ENCODE measurements at regions not wholly inside any gene's neighbourhood (a gene's known extent, or its start where the extent isn't known, plus 50 kb on each side); places are given as distances from the start of the nearest gene placed in this dataset.

GRCh38 chr1:88541596-88541995, 142.5 kb upstream of the PKN2 start:
- intact Hi-C loops (cut with DNase I), result no loop called here
- no peak overlapping the region for H3K27ac ChIP-seq
- DNase-seq (no peak), ATAC-seq (no peak)
- H3K36me3 ChIP-seq (replicated peaks in 1 of 2; ENCODE audit: insufficient read depth in 1 of 2, low read depth in 2 of 2), result no peaks in the 10 kb centered on the region
- H3K27me3 ChIP-seq, result no peaks in the 10 kb centered on the region
- H3K4me1 ChIP-seq, result no peaks in the 10 kb centered on the region
- no peaks in the 10 kb centered on the region for H3K9me3 ChIP-seq
- H3K4me3 ChIP-seq, result no peak overlapping the region
- WGBS, 2 donors, result 55 to 63% methylated on average over 1 of the region's 1 CpG
- TF ChIP-seq POLR2A (IDR thresholded peaks at IDR 0.05) (no peak), CTCF (IDR thresholded peaks at IDR 0.05) (no peak)

DNA sequence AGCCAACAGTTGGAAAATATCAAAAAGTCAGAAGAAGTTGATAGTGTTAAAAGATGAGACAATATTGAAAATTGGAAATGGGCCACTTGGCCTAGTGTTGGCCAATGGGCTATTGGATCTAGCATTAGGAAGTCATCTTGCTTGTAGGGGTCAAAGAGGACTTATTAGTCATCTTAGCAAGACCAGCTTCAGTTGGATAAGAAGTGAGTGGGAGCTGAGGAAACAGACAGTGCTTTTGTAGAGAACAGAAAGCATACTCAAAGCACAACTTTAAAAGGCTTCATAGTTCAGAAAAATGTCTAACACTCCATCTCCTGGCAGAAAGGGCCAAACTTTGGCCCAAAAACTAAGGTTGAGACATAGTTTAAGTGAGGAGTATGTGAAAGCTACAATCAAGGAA, 139.9 kb upstream of the PKN2 start:
- H3K27me3 ChIP-seq, result no peaks in the 10 kb centered on the region

DNA sequence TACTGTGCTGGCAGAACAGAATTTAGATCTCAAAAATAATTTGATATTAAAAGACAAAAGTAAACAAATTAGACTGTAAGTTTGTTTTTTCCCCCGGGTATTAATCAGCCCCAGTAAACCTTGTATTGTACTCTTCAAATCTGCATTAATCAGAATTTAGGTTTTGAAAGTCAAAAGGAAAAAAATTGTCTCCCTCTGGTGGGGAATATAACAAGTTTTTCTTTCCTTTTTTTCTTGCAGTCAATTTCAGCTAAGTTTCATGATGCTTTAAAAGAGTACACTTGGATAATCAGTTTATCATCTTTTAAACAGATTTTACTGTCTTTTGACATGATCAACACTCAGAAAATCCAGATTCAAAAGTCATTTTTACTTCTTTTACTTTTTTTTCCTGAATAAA, 134.5 kb upstream of the PKN2 start:
- Histone ChIP-seq H3K9me3 (no peaks in the 10 kb centered on the region), H3K36me3 (replicated peaks in 1 of 2; ENCODE audit: insufficient read depth in 1 of 2, low read depth in 2 of 2) (no peaks in the 10 kb centered on the region), H3K27me3 (no peaks in the 10 kb centered on the region), H3K4me3 (no peak overlapping the region), H3K27ac (no peak overlapping the region), H3K4me1 (no peaks in the 10 kb centered on the region)
- intact Hi-C loops (cut with DNase I), result no loop called here
- ATAC-seq (no peak), DNase-seq (no peak)
- TF ChIP-seq POLR2A (IDR thresholded peaks at IDR 0.05) (no peak), CTCF (IDR thresholded peaks at IDR 0.05) (peak in 3 of 7 experiments; percentile 11 to 12 (median 12))
- WGBS, 2 donors, result 4 to 16% methylated on average over 1 of the region's 1 CpG

More for the DNA sequence above, 139.9 kb upstream of the PKN2 start:
- H3K27ac ChIP-seq, result no peak overlapping the region
- no peaks in the 10 kb centered on the region for H3K9me3 ChIP-seq
- no peak overlapping the region for H3K4me3 ChIP-seq
- H3K4me1 ChIP-seq, result no peaks in the 10 kb centered on the region
- ATAC-seq (no peak), DNase-seq (no peak)
- intact Hi-C loops (cut with DNase I), result no loop called here
- H3K36me3 ChIP-seq (replicated peaks in 1 of 2; ENCODE audit: insufficient read depth in 1 of 2, low read depth in 2 of 2), result no peaks in the 10 kb centered on the region
- TF ChIP-seq CTCF (IDR thresholded peaks at IDR 0.05) (no peak), POLR2A (IDR thresholded peaks at IDR 0.05) (no peak)

- Histone ChIP-seq H3K4me3 (no peak overlapping the region), H3K36me3 (replicated peaks in 1 of 2; ENCODE audit: insufficient read depth in 1 of 2, low read depth in 2 of 2) (no peaks in the 10 kb centered on the region), H3K27me3 (no peaks in the 10 kb centered on the region), H3K9me3 (no peaks in the 10 kb centered on the region), H3K4me1 (no peaks in the 10 kb centered on the region), H3K27ac (no peak overlapping the region)
- DNase-seq, result no peak
- intact Hi-C loops (cut with DNase I), result no loop called here
- WGBS, 2 donors, result 64 to 82% methylated on average over 2 of the region's 2 CpGs
- no peak for ATAC-seq
- TF ChIP-seq CTCF (IDR thresholded peaks at IDR 0.05) (no peak), POLR2A (IDR thresholded peaks at IDR 0.05) (no peak)
Measured at GRCh38 chr1:88552226-88552625, 131.8 kb upstream of the PKN2 start.

DNA sequence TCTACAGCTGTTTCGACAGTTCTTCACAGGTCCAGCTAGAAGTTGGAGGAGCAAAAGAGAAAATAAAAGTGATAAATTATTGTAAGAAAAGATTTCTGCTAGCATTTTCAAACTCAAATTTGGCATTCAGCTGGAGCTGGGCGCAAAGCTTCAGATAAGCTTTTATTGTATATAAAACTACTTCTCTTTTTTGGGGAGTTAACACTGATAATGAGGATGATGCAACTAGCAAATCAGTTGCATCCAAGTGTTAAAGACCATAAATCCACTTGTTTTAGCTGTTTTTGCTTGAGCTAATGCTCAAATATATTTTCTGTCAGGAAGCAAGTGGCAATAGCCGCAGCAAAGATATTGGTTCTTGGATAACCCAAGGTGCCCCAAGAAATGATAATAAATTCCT, 127.1 kb upstream of the PKN2 start:
- 89 to 94% methylated on average over 3 of the region's 3 CpGs for WGBS, 2 donors
- H3K36me3 ChIP-seq (replicated peaks in 1 of 2; ENCODE audit: insufficient read depth in 1 of 2, low read depth in 2 of 2), result no peaks in the 10 kb centered on the region
- ATAC-seq, result no peak
- intact Hi-C loops (cut with DNase I), result no loop called here
- no peaks in the 10 kb centered on the region for H3K4me1 ChIP-seq
- no peaks in the 10 kb centered on the region for H3K9me3 ChIP-seq
- no peak overlapping the region for H3K4me3 ChIP-seq
- no peak overlapping the region for H3K27ac ChIP-seq
- no peak for DNase-seq
- H3K27me3 ChIP-seq, result no peaks in the 10 kb centered on the region
- no peak for TF ChIP-seq CTCF (IDR thresholded peaks at IDR 0.05)
- TF ChIP-seq POLR2A (IDR thresholded peaks at IDR 0.05), result no peak

Data from body of pancreas (tissue), 4 donors.